Right renal cortex interstitium (tissue), 3 donors: ENCODE measurements at regions not wholly inside any gene's neighbourhood (a gene's known extent, or its start where the extent isn't known, plus 50 kb on each side); places are given as distances from the start of the nearest gene placed in this dataset.
"Not testable (repeated sequence)": the region's sequence is repeated elsewhere in the genome, so short reads cannot be mapped to it uniquely, and the experiment has no call there.

Experiments used
- DNase-seq, 3 donors: peaks; one replicate each; pipeline ENCODE4 v3.0.0-alpha.2; 2013; ENCODE audit warnings: low read depth in 3 of 3, low spot score in 2 of 3

DNA sequence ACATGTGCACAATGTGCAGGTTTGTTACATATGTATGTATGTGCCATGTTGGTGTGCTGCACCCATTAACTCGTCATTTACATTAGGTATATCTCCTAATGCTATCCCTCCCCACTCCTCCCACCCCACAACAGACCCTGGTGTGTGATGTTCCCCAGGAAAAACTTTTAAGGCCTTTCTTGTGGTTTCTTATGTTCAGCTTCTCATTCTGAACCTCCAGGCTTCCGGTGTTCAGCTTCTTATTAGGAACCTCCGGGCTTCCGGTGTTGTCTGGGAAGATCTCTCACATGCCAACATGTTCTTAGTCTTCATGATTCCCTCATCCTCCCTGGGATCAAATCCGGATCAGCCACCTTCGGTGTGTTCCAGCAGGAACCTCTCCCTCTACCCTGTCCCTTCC, 338.8 kb upstream of the IRX2 start:
- DNase-seq, result not testable (repeated sequence)

GRCh38 chr5:3080366-3080765, 328.9 kb upstream of the IRX2 start:
- DNase-seq, result no peak

- DNase-seq, result no peak
Observed at GRCh38 chr5:3077684-3078083, 326.2 kb upstream of the IRX2 start.

- no peak for DNase-seq
Observed at GRCh38 chr5:3075309-3075708, 323.8 kb upstream of the IRX2 start.

- DNase-seq, result no peak
Observed at GRCh38 chr5:3068401-3068800, 316.9 kb upstream of the IRX2 start.

DNA sequence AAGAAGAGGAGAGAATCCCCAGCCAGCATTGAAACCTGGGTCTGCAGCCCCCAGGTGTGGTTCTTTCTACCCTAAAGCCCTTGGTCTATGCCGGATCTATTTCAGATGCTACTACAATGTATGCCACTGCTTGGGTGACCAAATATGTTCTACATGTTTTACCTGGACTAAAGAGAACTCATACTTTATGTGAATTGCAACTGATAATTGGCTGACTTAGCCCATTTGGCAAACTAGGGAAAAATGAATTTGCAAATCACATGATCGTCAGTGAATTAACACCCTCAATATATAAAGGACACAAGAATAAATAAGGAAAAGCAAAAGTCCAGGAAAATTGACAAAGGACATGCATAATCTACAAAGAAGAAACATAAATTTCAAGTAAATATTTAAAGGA, 308.8 kb upstream of the IRX2 start:
- no peak for DNase-seq

DNA sequence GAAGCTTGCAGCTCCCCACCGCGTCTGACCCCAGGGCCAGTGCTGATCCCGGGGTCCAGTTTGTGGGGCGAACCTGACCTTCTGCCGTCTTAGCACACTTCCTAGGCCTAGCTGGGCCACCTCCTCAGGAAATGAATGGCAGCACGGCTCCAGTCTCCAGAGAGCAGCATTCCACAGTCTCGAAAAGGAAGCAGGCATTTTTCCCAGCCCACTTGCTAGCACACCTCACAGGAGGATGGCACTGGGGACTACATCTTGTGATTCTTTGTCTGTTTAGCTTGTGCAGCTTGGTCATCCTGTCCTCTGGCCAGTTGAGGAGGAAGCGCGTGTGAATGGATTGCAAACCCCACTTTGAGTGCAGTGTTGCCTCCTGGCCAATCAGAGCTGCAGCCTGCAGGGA, 308.0 kb upstream of the IRX2 start:
- DNase-seq, result no peak

GRCh38 chr5:3058942-3059341, 307.5 kb upstream of the IRX2 start:
- DNase-seq, result no peak

DNA sequence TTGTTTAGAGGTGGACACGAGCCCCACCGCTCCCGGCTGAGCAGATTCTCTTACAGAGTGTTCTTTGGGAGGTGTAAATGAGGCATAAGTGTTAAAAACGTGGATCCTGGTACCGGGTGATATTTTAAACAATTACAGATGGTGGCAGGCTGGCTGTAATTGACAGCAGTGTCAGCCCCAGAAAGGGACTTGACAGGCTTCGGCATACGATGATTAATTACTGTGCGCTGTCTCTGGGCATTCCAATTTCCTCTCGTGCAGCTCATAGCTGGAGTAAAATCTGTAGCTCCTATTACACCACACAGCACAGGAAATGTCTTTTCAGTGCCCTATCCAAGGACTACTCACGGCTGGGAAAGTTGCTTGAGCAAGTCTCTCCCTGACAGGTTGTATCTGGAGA, 305.4 kb upstream of the IRX2 start:
- DNase-seq, result no peak

- DNase-seq, result no peak
Observed at GRCh38 chr5:3051400-3051799, 299.9 kb upstream of the IRX2 start.

- DNase-seq, result no peak
Observed at GRCh38 chr5:3050863-3051262, 299.4 kb upstream of the IRX2 start.

- DNase-seq, result no peak
Observed at GRCh38 chr5:3049261-3049660, 297.8 kb upstream of the IRX2 start.

DNA sequence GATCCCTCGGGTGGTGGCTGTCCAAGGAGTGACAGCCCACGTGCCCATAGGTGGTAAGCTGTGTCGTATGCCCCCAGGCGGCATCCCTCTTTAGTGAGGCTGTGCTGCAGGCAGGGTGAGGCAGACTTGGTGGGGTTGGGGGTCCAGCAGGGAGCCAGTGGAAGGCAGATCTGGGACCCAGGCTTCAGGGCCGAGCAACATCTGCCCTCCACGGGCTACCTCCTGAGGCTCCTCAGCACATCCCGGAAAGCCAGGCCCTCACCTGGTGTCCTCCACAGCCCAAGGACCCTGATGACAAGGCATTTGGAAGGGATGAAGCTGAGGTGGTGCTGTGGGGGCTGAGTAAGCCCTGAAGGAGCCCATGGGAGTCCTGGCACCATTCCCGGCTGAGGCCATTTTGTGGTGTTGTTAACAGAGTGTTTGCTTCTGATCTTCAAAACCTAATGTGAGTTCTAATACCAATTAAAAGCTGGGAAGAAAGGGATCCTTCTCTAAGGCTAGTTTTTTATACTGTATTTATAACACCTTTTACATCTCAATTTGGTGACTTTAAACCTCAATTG, 295.8 kb upstream of the IRX2 start:
- no peak for DNase-seq

DNA sequence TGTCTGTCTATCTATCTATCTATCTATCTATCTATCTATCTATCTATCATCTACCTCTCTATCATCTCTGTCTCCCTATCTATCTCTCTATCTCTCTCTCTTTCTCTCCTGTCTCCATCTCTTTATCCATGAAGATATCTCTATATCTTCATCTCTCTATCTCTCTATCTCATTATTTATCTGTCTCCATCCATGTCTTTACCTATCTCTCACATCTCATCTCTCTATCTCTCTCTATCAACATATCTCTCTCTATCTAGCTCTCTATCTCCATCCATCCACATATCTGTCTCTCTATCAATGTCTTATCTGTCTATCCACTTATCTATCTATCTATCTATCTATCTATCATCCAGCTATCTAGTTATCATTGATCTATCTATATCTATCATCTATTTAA, 292.1 kb upstream of the IRX2 start:
- DNase-seq, result no peak

DNA sequence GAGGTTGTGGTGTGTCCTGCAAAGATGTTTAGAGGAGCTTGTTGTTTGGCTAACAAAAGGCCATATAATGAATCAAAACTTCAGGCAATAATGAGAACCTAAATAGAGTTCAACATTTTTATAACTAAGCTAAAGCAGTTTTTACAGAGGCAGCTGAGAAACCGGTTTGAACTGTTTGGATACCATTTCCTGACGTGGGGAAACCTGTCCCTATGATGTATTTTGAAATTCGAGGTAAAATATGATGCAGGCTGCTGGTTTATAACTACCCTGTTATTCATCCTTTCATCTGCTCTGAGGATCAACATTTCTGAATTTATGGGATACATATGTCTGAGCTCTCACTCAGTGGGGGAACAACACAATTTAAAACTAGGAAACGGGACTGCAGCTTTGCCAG, 289.5 kb upstream of the IRX2 start:
- DNase-seq, result no peak

DNA sequence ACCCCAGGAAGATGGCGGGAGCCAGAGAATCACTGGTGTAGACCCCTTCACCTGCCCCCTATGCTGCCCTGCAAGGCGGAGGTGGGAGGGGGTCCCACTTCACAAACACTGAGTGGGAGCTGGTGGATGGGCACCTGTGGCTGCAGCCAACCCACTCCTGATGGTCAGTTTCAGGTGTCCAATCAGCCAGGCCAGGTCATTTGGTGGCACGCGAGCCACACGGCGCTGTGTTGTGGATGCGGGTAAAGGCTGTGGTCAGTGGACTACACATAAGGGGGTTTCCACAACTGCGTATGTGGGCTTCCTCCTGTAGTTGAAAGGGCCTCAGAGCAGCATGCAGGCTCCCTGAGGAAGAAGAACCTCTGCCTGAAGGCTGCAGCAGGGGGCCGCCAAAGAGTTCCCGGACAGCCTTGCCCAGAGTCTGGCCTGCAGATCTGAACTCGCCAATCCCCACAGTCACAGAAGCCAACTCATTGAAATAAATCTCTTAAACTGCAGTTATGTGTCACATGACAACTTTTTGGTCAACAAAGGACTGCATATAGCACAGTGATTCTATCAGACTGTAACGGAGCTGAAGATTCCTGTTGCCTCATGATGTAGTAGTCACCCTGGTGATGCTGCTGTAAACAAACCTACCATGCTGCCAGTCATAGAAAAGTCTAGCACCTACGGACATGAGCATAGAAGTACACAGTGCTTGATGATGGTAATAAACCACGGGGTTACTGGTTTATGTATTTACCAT, 284.7 kb upstream of the IRX2 start:
- no peak for DNase-seq

GRCh38 chr5:3035452-3035851, 284.0 kb upstream of the IRX2 start:
- DNase-seq, result no peak

GRCh38 chr5:3034881-3035280, 283.4 kb upstream of the IRX2 start:
- no peak for DNase-seq

- DNase-seq, result no peak
Observed at GRCh38 chr5:3034449-3034848, 283.0 kb upstream of the IRX2 start.

DNA sequence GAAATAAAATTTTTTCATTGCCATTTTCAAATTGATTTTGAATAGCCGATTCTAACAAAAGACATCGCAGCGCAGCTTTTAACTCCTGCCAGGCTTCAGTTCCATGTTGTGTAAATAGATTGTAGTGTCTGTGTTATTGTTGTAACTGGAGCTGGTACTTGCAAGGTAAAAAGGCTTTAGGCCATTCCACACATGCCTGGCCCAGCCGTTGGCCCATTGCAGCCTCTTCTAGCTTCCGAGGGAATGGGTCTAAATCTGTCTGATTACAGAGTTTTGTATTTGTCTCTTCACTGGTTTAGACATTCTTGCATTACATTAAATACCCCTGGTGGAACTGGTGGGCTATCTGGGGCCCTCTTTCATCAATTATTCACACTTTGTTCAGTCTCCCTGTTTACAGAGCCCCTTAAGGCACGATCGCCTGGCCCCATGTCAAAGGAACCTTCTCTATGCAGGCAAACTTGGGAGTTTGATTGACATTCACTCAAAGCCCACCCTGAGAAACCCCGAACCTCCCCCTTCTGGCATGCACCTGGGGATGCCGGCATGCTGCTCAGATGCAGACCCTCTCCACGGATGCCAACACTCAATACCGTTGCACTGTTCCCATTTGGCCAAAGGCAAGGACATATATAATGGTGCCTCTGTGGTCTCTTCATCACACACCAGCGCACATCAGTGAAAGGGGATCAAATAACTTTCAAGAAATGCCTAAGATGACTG, 281.7 kb upstream of the IRX2 start:
- DNase-seq, result no peak

- no peak for DNase-seq
Observed at GRCh38 chr5:3032513-3032912, 281.0 kb upstream of the IRX2 start.

DNA sequence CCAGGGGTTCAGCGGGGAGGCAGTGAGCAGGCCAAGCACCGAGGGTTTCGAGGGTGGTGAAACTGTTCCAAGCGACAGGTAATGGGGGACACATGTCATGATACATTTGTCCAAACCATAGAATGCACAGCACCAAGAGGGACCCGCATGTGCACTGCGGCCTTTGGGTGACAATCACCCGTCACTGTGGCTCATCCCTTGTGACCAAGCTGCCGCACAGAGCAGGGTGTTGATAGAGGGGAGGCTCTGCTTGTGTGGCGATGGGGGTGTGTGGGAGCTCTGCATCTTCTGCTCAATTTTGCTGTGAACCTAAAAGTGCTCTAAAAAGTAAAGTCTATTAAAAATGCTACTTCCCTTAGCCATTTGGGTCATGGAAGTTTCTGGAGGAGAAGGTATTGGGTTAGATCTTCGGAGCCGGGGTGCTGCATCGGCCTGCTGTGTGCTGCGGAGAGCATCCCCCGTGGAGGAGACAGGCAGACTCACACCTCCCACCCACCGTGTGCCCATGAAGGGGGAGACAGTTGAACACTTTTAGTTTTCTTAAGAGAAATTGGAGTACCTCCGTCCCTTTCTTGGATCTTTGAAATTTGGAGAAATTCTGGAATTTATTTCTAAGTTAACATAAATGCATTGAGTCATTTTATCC, 280.4 kb upstream of the IRX2 start:
- no peak for DNase-seq
